ENCODE measurements at regions not wholly inside any gene's neighbourhood (a gene's known extent, or its start where the extent isn't known, plus 50 kb on each side); places are given as distances from the start of the nearest gene placed in this dataset.

GRCh38 chr2:66957198-66957597, 439.9 kb upstream of the ETAA1 start:
- in situ Hi-C loops (cut with MboI) (no loop called here), intact Hi-C loops (cut with micrococcal nuclease; ENCODE audit: unreplicated experiment) (no loop called here)
- Histone ChIP-seq H3K4me2 (ENCODE audit: control insufficient read depth, insufficient read depth) (no peak overlapping the region), H3K79me2 (ENCODE audit: control insufficient read depth, insufficient read depth, low read length) (no peaks in the 10 kb centered on the region), H4K20me1 (ENCODE audit: control insufficient read depth, insufficient read depth) (no peaks in the 10 kb centered on the region), H3K27ac (ENCODE audit: control insufficient read depth, insufficient read depth) (no peak overlapping the region), H3K36me3 (ENCODE audit: control insufficient read depth in 2 of 2, insufficient read depth in 2 of 2, low read length in 1 of 2) (no peaks in the 10 kb centered on the region), H3K4me1 (ENCODE audit: control insufficient read depth, insufficient read depth, low read length) (no peaks in the 10 kb centered on the region), H3K4me3 (no peak overlapping the region), H2AFZ (ENCODE audit: control insufficient read depth, low read depth, low read length) (no peak overlapping the region), H3K9ac (ENCODE audit: control insufficient read depth, insufficient read depth, low read length) (no peak overlapping the region), H3K9me3 (replicated peaks; ENCODE audit: control insufficient read depth, insufficient read depth, low read length) (no peaks in the 10 kb centered on the region), H3K27me3 (replicated peaks in 1 of 2; ENCODE audit: control insufficient read depth in 2 of 2, insufficient read depth in 2 of 2, low read length in 1 of 2) (no peaks in the 10 kb centered on the region)
- ChIA-PET POLR2A (no interaction called here), SMC1A (ENCODE audit: uncharacterized antibody, unreplicated experiment) (no interaction called here), RAD21 (ENCODE audit: unreplicated experiment) (no interaction called here), CTCF (no interaction called here)
- WGBS (ENCODE audit: insufficient coverage, insufficient replicate concordance, low lambda C conversion rate, missing lambda C conversion rate) = 1% methylated on average over 3 of the region's 3 CpGs
- no TSS peak for BruUV-seq (replicated peaks)
- TF ChIP-seq ZNF687 (IDR thresholded peaks at IDR 0.05) = no peak
- FAIRE-seq (no peak), DNase-seq (ENCODE audit: low read depth, low spot score) (no peak), ATAC-seq (no peak)

- no peak overlapping the region for H3K4me2 ChIP-seq (ENCODE audit: control insufficient read depth, insufficient read depth)
- TF ChIP-seq PML (IDR thresholded peaks at IDR 0.05; ENCODE audit: low read length) (no peak), CBFB (IDR thresholded peaks at IDR 0.05; ENCODE audit: low read depth) (no peak), SMARCA5 (IDR thresholded peaks at IDR 0.05) (no peak), YBX1 (IDR thresholded peaks at IDR 0.05) (no peak), CHD4 (IDR thresholded peaks at IDR 0.05) (no peak), LARP7 (IDR thresholded peaks at IDR 0.05) (no peak), MTA2 (IDR thresholded peaks at IDR 0.05; ENCODE audit: low read depth) (no peak), POLR2AphosphoS2 (IDR thresholded peaks at IDR 0.05; ENCODE audit: low read depth, low read length) (no peak), ZBTB4 (CRISPR knock-in tag; IDR thresholded peaks at IDR 0.05) (no peak), DPF2 (IDR thresholded peaks at IDR 0.05) (no peak), ZNF622 (IDR thresholded peaks at IDR 0.05) (no peak)
- intact Hi-C loops (cut with micrococcal nuclease; ENCODE audit: unreplicated experiment) = no loop called here
- H3K27ac ChIP-seq (ENCODE audit: control insufficient read depth, insufficient read depth) = no peak overlapping the region
- H2AFZ ChIP-seq (ENCODE audit: control insufficient read depth, low read depth, low read length) = no peak overlapping the region
- CTCF ChIA-PET = no interaction called here
- H3K27me3 ChIP-seq (replicated peaks in 1 of 2; ENCODE audit: control insufficient read depth in 2 of 2, insufficient read depth in 2 of 2, low read length in 1 of 2) = no peaks in the 10 kb centered on the region
- BruUV-seq (replicated peaks) = no TSS peak
- FAIRE-seq = no peak
- RAD21 ChIA-PET (ENCODE audit: unreplicated experiment) = no interaction called here
- no peaks in the 10 kb centered on the region for H3K9me3 ChIP-seq (replicated peaks; ENCODE audit: control insufficient read depth, insufficient read depth, low read length)
- POLR2A ChIA-PET = no interaction called here
- WGBS (ENCODE audit: insufficient coverage, insufficient replicate concordance, low lambda C conversion rate, missing lambda C conversion rate) = 3% methylated on average over 4 of the region's 4 CpGs
- ATAC-seq = no peak
- no peaks in the 10 kb centered on the region for H3K4me1 ChIP-seq (ENCODE audit: control insufficient read depth, insufficient read depth, low read length)
- no peaks in the 10 kb centered on the region for H4K20me1 ChIP-seq (ENCODE audit: control insufficient read depth, insufficient read depth)
- SMC1A ChIA-PET (ENCODE audit: uncharacterized antibody, unreplicated experiment) = no interaction called here
- H3K79me2 ChIP-seq (ENCODE audit: control insufficient read depth, insufficient read depth, low read length) = no peaks in the 10 kb centered on the region
- in situ Hi-C loops (cut with MboI) = no loop called here
- no peak for DNase-seq (ENCODE audit: low read depth, low spot score)
- H3K9ac ChIP-seq (ENCODE audit: control insufficient read depth, insufficient read depth, low read length) = no peak overlapping the region
- H3K36me3 ChIP-seq (ENCODE audit: control insufficient read depth in 2 of 2, insufficient read depth in 2 of 2, low read length in 1 of 2) = no peaks in the 10 kb centered on the region
- no peak overlapping the region for H3K4me3 ChIP-seq
These were observed 439.5 kb upstream of the ETAA1 start for GRCh38 chr2:66957677-66958076.

All from GM12878 (cell line).